NCI-H2081 treated with DMSO at 0.1 percent for 48 hours (cell line): ENCODE measurements at regions not wholly inside any gene's neighbourhood (a gene's known extent, or its start where the extent isn't known, plus 50 kb on each side); places are given as distances from the start of the nearest gene placed in this dataset.

Experiments
- DNase-seq: peaks from one replicate; lab custom pipeline; 2025; lab: John Stamatoyannopoulos, UW

- DNase-seq = no peak
Measured at GRCh38 chr1:63200676-63201075, 121.7 kb upstream of the FOXD3 start.

GRCh38 chr1:63203641-63204040 is 118.7 kb upstream of the FOXD3 start:
- DNase-seq = no peak

- DNase-seq = no peak
Measured at GRCh38 chr1:63205776-63206175, 116.6 kb upstream of the FOXD3 start.

- no peak for DNase-seq
Measured at GRCh38 chr1:63214553-63214952, 107.8 kb upstream of the FOXD3 start.

- DNase-seq = peak; percentile 12
Measured at GRCh38 chr1:63223426-63223825, 98.9 kb upstream of the FOXD3 start.

- no peak for DNase-seq
Measured at GRCh38 chr1:63230722-63231121, 91.6 kb upstream of the FOXD3 start.

GRCh38 chr1:63238721-63239120 is 83.6 kb upstream of the FOXD3 start:
- no peak for DNase-seq

GRCh38 chr1:63245186-63245585 is 77.2 kb upstream of the FOXD3 start:
- DNase-seq = no peak

GRCh38 chr1:63248216-63248615 is 74.2 kb upstream of the FOXD3 start:
- DNase-seq = no peak

GRCh38 chr1:63255153-63255552 is 67.2 kb upstream of the FOXD3 start:
- DNase-seq = no peak

- DNase-seq = no peak
Measured at GRCh38 chr1:63261736-63262458, 60.5 kb upstream of the FOXD3 start.

GRCh38 chr1:63262459-63262770 is 60.0 kb upstream of the FOXD3 start:
- DNase-seq = no peak

- no peak for DNase-seq
Measured at GRCh38 chr1:63264161-63264560, 58.2 kb upstream of the FOXD3 start.

GRCh38 chr1:63266857-63267256 is 55.5 kb upstream of the FOXD3 start:
- DNase-seq = no peak

- no peak for DNase-seq
Measured at GRCh38 chr1:63268876-63269275, 53.5 kb upstream of the FOXD3 start.

- no peak for DNase-seq
Measured at GRCh38 chr1:63269571-63269970, 52.8 kb upstream of the FOXD3 start.
